OCI-LY7 (cell line): ENCODE measurements at regions not wholly inside any gene's neighbourhood (a gene's known extent, or its start where the extent isn't known, plus 50 kb on each side); places are given as distances from the start of the nearest gene placed in this dataset.

Experiments used
- EZH2phosphoT487 ChIP-seq: fragments of 200-600 bp; sonication (generic); IDR thresholded peaks from 2 replicates; pipeline ENCODE4 v1.6.1; 2018; ENCODE audit warnings: low read depth, borderline replicate concordance, mild to moderate bottlenecking, mixed run types, antibody characterized with exemption, low read length, moderate library complexity, mixed read lengths
- TF ChIP-seq, protein P1 (sequence below): fragments of 200-600 bp; sonication (generic); conservative IDR thresholded peaks from 2 replicates; pipeline ENCODE4 v1.5.1; 2014; ENCODE audit warnings: mild to moderate bottlenecking, antibody characterized with exemption, low read length, moderate library complexity, mixed read lengths

DNA sequence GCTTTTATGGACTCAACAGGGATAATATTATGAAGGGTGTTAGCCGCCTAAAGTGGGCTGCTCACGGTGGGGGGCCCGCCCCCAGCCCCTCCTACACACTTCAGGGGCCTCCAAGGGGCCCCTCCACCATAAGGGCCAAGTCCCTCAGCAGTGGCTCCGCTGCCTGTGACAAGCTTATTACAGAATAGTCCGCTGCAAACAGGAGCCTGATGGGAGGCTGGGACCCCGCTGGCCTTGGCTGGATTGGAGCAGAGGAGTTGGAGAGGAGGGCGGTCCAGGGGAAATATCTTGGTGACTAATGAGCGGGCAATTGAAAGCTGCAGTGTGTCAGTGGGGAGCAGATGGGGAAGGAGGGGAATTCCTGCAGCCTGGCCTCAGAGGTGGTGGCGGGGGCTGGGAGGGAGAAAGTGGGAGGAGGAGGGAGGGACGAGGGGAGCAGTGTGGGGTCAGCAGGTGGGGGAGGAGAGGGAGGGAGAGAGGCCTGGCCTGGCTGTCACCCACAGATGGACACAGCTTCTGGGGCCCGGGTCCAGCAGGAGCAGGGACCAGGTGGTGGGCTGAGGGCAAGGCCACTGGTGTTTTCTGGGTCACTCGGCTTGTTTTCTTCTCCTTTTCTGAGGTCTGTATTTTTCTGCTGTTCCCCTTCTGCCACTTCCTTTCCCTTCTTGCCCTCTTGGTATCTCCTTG lies 57.6 kb upstream of the FOXP4 start:
- TF ChIP-seq, protein P1, sequence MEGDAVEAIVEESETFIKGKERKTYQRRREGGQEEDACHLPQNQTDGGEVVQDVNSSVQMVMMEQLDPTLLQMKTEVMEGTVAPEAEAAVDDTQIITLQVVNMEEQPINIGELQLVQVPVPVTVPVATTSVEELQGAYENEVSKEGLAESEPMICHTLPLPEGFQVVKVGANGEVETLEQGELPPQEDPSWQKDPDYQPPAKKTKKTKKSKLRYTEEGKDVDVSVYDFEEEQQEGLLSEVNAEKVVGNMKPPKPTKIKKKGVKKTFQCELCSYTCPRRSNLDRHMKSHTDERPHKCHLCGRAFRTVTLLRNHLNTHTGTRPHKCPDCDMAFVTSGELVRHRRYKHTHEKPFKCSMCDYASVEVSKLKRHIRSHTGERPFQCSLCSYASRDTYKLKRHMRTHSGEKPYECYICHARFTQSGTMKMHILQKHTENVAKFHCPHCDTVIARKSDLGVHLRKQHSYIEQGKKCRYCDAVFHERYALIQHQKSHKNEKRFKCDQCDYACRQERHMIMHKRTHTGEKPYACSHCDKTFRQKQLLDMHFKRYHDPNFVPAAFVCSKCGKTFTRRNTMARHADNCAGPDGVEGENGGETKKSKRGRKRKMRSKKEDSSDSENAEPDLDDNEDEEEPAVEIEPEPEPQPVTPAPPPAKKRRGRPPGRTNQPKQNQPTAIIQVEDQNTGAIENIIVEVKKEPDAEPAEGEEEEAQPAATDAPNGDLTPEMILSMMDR, result no peak
- no peak for TF ChIP-seq EZH2phosphoT487
